ENCODE measurements at regions not wholly inside any gene's neighbourhood (a gene's known extent, or its start where the extent isn't known, plus 50 kb on each side); places are given as distances from the start of the nearest gene placed in this dataset.

DNA sequence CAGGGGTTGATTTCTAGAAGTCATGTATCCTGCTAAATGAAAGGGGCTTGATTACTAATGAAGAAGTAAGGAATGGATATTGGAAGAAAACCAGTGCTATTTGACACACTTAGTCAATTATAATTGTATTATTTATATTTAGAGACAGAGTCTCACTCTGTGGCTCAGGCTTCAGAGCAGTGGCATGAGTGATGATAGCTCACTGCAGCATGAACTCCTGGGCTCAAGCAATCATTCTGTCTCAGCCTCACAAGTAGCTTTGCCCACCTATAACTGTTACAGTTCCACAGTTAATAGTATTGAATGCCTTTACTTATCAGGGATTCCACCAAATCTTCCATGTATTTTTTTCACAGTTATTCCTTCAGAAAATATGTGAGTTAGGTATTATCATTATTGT lies 432.0 kb upstream of the TGFBR2 start:
- H3K27me3 ChIP-seq, result no peaks in the 10 kb centered on the region
- DNase-seq, result no peak
- no peak for TF ChIP-seq CTCF (IDR thresholded peaks at IDR 0.05; ENCODE audit: low read depth, low read length)
- H3K36me3 ChIP-seq, result no peaks in the 10 kb centered on the region
- H3K9me3 ChIP-seq, result no peaks in the 10 kb centered on the region
- no peak overlapping the region for H3K4me3 ChIP-seq (ENCODE audit: low read depth, low read length)
- H3K4me1 ChIP-seq, result no peaks in the 10 kb centered on the region

- Histone ChIP-seq H3K9me3 (no peaks in the 10 kb centered on the region), H3K27me3 (no peaks in the 10 kb centered on the region), H3K36me3 (no peaks in the 10 kb centered on the region), H3K4me1 (no peaks in the 10 kb centered on the region), H3K4me3 (ENCODE audit: low read depth, low read length) (no peak overlapping the region)
- DNase-seq, result no peak
- no peak for TF ChIP-seq CTCF (IDR thresholded peaks at IDR 0.05; ENCODE audit: low read depth, low read length)
Measured at GRCh38 chr3:30180310-30181177, 425.9 kb upstream of the TGFBR2 start.

- Histone ChIP-seq H3K9me3 (no peaks in the 10 kb centered on the region), H3K4me3 (ENCODE audit: low read depth, low read length) (no peak overlapping the region), H3K36me3 (no peaks in the 10 kb centered on the region), H3K4me1 (no peaks in the 10 kb centered on the region), H3K27me3 (no peaks in the 10 kb centered on the region)
- DNase-seq, result no peak
- TF ChIP-seq CTCF (IDR thresholded peaks at IDR 0.05; ENCODE audit: low read depth, low read length), result no peak
Measured at GRCh38 chr3:30181178-30181465, 425.3 kb upstream of the TGFBR2 start.

GRCh38 chr3:30181581-30181980 lies 424.8 kb upstream of the TGFBR2 start:
- Histone ChIP-seq H3K9me3 (no peaks in the 10 kb centered on the region), H3K36me3 (no peaks in the 10 kb centered on the region), H3K4me1 (no peaks in the 10 kb centered on the region), H3K4me3 (ENCODE audit: low read depth, low read length) (no peak overlapping the region), H3K27me3 (no peaks in the 10 kb centered on the region)
- no peak for DNase-seq
- no peak for TF ChIP-seq CTCF (IDR thresholded peaks at IDR 0.05; ENCODE audit: low read depth, low read length)

DNA sequence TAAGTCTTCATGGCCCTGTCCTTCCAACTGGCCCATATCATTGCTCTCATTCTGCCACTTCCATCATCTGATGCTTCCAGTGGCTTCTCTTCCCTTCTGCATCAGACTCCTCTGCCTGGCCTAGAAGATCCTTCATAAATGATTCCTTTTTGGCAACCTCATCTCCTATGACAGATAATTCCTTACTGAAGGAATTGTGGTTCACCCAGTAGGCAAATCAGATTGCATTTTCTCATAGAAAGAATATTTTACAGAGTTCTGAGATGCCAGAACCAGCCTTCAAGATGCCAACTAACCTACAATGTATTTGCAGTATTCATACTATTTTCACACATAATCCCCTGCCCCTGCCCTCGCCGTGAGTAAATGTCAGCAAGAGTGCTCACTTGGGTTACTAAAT lies 423.0 kb upstream of the TGFBR2 start:
- Histone ChIP-seq H3K27me3 (no peaks in the 10 kb centered on the region), H3K4me3 (ENCODE audit: low read depth, low read length) (no peak overlapping the region), H3K36me3 (no peaks in the 10 kb centered on the region), H3K4me1 (peaks cover 2% of the 10 kb centered on the region), H3K9me3 (no peaks in the 10 kb centered on the region)
- no peak for TF ChIP-seq CTCF (IDR thresholded peaks at IDR 0.05; ENCODE audit: low read depth, low read length)
- no peak for DNase-seq

GRCh38 chr3:30184091-30184810 lies 422.1 kb upstream of the TGFBR2 start:
- Histone ChIP-seq H3K27me3 (no peaks in the 10 kb centered on the region), H3K36me3 (no peaks in the 10 kb centered on the region), H3K4me1 (peaks cover 6% of the 10 kb centered on the region), H3K9me3 (no peaks in the 10 kb centered on the region), H3K4me3 (ENCODE audit: low read depth, low read length) (no peak overlapping the region)
- no peak for TF ChIP-seq CTCF (IDR thresholded peaks at IDR 0.05; ENCODE audit: low read depth, low read length)
- DNase-seq, result no peak
